A673 (cell line): ENCODE measurements at regions not wholly inside any gene's neighbourhood (a gene's known extent, or its start where the extent isn't known, plus 50 kb on each side); places are given as distances from the start of the nearest gene placed in this dataset.

Source experiments
- CTCF ChIP-seq: fragments of 300-800, 200-600 bp; sonication (generic); conservative IDR thresholded peaks from 2 replicates; pipeline ENCODE4 v1.5.1; 2017; ENCODE audit warnings: low read depth, mild to moderate bottlenecking, antibody characterized with exemption, low read length, moderate library complexity, mixed read lengths
- EZH2 ChIP-seq: fragments of 200-600 bp; sonication (generic); IDR thresholded peaks from 2 replicates; pipeline ENCODE4 v1.6.1; 2017; ENCODE audit warnings: borderline replicate concordance, low read depth, mild to moderate bottlenecking, mixed read lengths, antibody characterized with exemption, low read length; ENCODE audit not compliant: poor library complexity, severe bottlenecking

GRCh38 chr2:150389447-150389846 lies 98.0 kb downstream of the RND3 start:
- TF ChIP-seq EZH2 (no peak), CTCF (no peak)
